GM21447 (cell line): ENCODE measurements at regions not wholly inside any gene's neighbourhood (a gene's known extent, or its start where the extent isn't known, plus 50 kb on each side); places are given as distances from the start of the nearest gene placed in this dataset.
"Not testable (repeated sequence)": the region's sequence is repeated elsewhere in the genome, so short reads cannot be mapped to it uniquely, and the experiment has no call there.

Source experiments
- ATAC-seq: cut with Tn5 transposase; IDR thresholded peaks from one replicate; pipeline ENCODE4 v1.9.1; 2021; ENCODE audit not compliant: unreplicated experiment

DNA sequence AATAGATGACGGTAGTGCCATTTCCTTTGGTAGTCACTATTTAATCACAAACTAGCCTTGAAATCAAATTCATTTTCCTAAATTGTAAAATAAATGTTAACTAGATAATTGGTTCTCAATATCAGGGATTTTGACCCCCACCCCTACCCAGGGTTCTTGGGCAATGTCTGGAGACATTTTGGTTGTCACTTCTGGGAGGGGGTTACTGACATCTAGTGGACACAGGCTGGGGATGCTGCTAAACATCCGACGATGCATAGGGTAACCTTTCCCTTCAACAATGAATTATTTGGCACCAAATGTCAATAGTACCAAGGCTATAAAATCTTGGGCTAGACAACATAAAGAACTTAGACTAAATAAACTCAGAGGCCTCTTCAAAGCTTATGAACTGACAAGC is 285.8 kb upstream of the TRPC5 start:
- ATAC-seq, result no peak

DNA sequence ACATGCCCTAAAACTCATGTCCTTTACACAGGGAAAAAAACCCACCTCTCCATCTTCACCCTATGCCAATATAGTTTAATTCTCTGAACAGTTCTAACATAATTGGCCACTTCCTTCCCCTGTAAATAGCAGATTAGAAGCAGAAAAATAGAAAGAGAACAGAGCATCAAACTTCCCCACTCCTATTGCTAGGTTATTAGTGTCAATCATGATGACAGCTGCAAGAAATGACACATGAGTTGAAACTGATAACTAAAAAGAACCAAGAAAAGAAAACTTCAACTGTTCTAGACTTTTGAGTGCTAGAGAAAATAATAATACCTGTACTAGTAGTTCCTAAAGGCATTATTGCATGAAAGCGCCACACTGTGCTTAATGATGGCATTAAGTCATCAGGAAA is 284.5 kb upstream of the TRPC5 start:
- ATAC-seq, result no peak

DNA sequence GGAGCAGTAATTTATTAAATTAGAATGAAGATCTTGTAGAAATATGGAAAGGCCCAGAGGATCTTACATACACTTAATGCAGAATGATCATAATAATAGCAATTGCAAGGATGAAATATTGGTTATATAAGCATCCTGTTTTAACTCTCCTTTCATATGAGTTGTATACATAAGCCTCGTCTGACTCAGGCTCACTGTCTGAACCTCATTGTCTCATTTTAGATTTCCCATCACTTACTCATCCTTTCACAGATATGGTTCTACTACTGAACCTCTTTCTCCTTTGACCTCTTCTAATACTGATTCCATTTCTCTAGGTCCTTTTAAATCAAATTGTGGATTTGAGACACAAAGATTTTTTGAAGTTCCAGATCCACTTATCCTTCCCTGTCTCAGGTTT is 277.3 kb upstream of the TRPC5 start:
- no peak for ATAC-seq

DNA sequence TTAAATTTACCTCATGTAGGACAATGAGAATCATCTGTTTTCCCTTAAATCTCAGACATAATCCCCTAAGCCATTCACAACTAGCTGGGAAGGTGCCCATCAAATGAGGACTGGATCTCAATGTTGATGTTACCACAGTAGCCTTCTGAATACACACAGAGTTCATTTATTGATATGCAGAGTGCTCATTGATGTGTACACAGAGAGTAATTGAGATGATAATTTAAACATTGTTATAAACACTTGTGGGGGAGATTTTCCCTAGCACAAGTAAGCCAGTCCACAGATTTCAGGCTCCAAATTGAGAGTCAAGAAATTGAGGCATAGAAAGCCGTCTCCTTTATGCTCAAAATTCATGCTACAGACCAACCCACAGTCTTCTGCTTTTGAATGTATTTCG is 273.4 kb upstream of the TRPC5 start:
- no peak for ATAC-seq

DNA sequence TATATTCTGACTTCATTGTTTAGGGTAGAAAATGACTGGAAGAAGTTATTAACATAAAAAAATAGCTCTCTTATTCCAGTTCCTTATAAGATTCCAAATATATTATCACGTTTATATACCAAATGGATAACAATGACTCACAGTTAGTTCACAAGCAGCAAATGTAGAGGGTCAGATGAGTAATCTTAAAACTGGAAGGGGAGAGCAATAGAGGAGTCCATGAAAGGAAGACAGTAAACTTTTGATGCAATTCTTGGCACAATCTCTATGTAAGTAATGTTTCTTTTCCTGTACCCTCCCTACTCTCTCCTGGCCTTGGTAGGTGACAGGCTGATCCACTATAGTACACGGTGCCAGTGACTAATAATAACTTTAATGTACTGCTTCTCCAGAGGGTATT is 259.0 kb upstream of the TRPC5 start:
- no peak for ATAC-seq

DNA sequence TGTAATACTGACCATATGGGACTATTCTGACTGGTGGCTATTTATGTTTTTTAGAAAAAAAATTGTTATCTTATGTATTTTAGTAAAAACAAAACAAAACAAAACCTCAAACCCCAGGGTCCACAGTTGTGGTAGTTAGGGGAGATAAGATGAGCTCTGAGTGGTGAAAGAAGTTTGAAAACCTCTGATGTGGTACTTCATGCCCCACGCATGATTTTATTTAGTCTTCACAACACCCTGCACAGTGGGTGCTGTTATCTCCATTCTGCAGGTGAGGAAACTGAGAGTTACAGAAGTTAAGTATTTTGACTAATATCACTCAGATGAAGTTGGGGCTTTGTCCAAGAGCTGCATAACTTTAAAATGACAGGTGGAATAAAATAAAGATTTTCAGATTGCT is 230.6 kb upstream of the TRPC5 start:
- no peak for ATAC-seq

DNA sequence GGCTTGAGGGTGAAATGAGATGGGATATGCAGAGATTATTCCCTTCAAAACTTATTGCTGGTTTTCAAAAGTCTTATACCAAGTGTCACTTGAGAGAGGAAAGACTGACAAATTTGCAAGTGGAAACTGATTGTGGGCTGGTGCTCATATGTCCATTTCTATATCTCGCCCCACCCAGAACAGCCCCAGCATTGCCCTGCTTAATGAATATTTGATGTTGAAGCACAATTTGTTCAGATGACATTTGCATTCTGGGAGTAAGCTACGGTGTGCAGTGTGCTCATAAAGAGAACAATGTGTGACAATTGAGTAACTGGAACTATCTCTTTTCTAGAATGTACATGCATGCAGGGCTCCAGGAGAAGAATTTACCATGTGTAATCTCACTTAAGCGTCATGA is 223.5 kb upstream of the TRPC5 start:
- no peak for ATAC-seq

DNA sequence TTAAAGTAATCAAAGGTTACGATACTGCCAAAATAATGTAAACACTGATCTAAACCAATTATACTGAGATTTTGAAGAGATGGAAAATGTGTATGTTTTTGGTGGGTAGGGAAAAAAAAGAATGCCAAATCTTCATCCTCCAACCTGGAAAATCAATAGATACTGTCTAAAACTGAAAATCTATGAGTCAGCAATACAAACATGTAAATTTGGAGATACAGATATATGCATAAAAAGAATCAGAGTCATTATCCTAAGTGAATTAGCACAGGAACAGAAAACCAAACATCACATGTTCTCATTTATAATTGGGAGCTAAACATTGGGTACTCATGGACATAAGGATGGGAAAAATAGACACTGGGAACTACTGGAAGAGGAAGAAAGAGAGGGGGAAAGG is 197.4 kb upstream of the TRPC5 start:
- ATAC-seq, result no peak

DNA sequence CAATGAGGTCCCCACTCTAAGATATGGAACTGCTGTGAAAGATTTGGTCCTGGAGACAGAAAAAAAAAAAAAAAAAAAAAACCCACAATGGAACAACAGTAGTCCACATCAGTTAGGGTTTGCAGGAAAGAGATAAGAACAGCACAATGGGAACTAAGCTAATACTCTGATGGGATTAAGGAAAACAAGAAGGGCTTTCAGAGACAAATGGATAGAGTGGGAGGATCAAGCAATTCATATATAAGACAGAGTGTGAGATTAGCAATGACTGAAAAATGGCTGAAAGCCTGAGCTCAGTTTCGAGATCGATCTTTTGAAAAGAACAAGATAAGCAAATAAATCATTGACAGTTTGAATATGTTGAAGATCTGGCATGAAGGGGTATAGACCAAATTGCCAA is 188.4 kb upstream of the TRPC5 start:
- no peak for ATAC-seq

DNA sequence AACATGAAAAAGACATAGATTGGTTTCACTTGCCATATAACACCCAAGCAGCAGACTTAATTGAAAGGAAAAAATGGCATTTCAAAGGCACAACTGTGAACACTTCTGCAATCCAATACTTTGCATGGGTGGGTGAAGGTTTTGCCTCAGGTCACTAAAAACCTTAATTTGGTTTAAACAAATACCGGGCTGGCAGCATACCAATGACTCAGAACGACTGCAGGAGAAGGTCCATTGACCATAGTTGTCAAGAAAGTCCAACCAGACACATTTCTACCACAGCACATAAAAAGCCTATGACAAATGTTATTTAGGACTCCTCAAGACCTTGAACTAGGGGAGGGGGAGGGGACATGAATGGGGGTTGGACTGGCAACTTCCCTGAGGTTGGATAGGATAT is 183.6 kb upstream of the TRPC5 start:
- ATAC-seq, result no peak

DNA sequence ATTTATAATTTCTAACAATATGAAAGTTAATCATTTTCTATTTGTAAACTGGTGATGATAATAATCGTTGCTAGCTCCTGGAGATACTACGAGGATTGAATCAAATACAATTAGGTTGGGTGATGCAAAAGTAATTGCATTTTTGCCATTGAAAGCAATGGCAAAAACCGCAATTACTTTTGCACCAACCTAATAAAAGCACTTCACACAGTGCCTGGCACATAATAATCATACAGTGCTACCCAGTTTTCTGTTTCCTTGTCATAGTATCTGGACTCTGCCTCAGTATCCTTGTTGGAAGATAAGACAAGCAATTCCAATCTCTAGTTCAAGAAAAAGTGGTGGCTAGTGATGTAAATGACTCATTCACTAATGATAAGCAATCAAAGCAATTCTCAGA is 176.8 kb upstream of the TRPC5 start:
- no peak for ATAC-seq

DNA sequence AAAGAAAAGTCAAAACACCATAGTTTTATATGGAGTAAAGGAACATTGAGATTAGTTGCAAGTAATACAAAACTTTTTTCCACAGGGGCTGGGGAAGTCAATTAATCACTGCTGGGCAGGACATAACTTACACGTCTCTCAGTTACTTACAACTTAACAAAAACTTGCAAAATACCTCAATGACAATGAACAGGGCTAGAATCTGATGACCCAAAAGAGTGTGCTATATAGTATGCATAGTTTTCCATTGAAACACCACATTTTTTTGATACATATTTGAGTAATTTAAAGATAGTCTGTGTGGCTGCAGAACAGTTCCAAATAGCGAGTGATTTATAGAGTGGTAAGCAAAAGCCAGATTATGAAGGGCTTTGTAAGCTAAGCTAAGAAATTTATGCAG is 172.3 kb upstream of the TRPC5 start:
- no peak for ATAC-seq

DNA sequence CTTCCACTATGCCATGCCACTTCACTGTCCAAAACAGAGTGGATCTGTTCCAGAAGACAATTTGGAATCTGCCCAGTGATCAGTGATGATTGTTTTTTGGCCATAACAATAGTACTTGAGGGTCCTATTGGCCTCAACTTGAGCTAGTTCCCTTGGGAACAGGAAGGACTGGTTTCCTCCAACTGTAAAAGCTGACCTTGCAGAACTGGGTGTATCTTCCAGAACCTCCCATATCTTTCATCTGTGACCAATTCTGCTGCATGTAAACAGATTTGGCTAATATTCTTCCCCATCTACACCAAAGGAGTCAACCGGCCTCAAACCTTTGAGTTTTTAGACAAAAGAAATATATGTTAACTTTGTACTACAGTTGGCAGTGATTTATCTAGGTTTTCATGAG is 165.1 kb upstream of the TRPC5 start:
- no peak for ATAC-seq

DNA sequence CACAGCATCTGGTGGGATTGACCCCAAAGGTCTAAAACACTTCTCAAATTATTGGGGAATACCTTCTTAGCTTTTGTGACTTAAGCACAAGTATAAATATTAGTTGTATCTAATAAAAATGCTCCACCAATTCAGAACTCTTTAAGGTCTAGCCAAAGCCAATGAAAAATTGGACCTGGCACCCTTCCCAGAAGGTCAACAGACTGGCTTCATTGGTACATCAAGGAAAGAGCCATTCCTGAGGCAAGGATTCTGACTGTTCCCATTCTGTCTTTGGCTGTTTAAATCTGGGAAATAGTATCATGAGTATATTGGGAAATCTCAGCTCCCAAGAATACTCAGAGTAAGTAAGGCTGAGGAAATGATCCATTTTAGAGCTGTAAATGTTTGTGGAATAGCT is 153.0 kb upstream of the TRPC5 start:
- ATAC-seq, result no peak

DNA sequence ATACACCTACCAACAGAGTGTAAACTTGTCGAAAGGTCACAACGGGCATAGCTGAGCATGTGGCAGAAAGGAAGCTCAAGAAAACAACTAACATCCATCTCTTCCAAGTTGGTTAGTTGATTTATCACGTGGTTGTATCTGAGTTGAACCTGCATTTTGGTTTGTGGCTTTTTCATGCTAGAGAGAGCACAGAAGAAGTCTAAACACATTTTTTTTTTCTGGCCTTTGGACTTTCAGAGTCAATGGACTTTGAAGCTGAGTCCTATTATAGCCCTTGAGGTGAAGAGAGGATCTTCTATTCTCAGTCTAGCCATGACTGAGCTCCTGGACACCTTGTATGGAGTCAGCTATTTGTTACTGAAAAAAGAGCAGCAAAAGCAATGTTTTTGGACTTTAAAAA is 150.6 kb upstream of the TRPC5 start:
- no peak for ATAC-seq

DNA sequence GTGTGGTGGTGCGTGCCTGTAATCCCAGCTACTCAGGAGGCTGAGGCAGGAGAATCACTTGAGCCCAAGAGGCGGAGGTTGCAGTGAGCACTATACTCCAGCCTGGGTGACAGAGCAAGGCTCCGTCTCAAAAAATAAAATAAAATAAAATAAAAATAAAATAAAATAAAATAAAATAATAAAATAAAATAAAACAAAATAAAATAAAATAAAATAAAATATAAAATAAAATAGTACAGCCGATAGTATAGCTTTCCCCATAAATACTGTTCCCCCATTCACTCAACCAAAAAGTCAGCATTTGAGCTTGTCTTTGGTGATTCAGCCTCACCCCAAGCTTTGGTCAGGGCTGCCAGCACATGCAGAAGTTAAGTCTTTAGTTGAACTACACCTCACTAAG is 144.2 kb upstream of the TRPC5 start:
- ATAC-seq, result not testable (repeated sequence)

DNA sequence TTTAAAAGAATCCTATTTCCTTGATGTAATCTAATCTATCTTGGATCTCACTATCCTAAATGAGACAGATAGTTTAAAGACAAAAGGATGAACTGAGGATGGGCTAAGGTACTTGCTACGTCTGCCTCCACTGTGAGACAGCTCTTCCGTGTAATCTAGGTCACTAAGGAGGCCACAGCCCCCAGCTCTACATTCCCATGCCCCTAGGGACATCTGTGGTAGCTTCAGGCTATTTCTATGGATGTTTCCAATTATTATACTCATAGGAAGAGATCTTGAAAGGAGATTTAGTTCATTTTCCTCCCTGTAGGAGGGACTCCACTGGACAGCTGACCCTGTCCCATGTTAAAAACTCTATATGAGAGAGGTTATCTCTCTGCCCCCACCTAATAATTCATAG is 140.8 kb upstream of the TRPC5 start:
- ATAC-seq, result no peak

DNA sequence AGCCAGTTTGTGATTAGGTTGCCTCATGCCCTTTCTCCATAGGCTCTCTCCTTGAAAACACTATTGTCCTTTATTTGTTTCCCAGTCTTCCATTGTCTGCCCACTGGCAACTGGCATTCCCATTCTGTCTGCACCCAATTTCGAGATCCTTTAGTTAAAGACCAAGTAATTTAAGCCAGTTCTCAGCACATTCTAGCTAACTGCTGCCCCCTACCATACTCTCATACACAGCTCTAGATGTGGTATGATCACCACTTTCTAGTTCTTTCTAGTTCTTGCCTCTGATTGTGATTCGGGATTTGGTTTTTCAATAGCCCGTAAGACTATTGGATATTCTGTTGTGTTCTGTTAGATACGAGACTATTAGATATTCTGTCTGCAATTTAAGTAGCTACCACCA is 135.8 kb upstream of the TRPC5 start:
- ATAC-seq, result no peak

DNA sequence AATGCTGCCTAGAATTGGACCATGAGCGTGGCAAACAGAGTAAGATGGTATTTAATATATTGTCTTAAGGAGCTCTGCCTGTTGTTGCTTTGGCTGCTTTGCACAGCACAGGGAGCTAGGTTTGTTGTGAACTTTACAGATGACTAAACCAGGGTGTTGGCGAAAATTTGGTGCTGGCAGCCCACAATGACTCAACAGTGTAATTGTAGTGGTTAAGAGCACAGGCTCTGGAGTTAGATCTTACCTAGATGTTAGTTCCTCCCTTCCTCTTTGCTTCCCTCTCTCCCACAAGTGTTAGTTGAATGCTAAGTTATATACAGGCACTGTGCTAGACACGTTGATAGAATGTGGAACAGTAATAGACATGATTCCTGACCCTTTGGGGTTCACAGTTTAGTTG is 128.9 kb upstream of the TRPC5 start:
- no peak for ATAC-seq

DNA sequence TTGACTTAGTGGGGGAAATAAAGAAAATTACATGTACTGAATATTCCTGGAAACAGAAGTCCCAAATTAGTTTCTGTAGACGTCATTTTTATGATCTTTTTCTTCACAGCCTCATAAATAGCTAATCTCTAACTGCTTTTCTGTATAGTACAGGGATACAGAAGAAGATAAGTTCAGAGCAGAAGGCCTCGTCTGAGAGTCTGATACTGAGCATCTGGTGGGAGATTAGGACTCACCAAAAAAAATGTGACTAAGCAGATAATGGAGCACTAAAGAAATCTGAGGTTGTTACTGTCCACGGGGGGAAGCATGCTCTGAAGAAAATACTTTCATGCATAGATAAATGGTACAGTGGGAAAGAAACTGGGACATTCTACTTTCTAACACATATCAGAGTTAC is 115.3 kb upstream of the TRPC5 start:
- ATAC-seq, result no peak

DNA sequence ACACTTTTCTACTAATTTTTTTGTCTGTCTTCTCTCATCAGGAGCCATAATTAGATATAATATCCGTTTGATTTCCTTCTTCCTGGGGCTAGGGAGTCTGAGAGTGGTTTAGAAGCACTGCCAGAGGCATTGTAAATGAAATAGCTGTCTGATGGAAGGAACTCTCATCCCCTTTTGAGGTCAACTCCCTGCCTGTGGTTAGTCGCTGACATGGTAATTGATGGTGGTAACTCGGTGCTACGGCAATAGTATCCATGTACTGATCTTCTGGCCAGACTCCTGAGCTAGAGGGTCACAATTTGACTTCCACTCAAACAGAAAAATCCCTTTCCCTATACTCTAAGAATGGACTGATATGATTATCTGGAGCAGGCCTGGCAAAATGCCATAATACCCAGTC is 108.1 kb upstream of the TRPC5 start:
- ATAC-seq, result no peak

DNA sequence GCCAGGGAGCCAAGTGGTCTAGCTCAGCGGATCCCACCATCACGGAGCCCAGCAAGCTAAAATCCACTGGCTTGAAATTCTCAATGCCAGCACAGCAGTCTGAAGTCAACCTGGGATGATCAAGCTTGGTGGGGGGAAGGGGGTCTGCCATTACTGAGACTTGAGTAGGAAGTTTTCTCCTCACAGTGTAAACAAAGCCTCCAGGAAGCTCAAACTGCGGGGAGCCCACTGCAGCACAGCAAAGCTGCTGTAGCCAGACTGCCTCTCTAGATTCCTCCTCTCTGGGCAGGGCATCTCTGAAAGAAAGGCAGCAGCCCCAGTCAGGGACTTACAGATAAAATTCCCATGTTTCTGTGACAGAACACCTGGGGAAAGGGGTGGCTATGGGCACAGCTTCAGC is 98.8 kb upstream of the TRPC5 start:
- ATAC-seq, result not testable (repeated sequence)

DNA sequence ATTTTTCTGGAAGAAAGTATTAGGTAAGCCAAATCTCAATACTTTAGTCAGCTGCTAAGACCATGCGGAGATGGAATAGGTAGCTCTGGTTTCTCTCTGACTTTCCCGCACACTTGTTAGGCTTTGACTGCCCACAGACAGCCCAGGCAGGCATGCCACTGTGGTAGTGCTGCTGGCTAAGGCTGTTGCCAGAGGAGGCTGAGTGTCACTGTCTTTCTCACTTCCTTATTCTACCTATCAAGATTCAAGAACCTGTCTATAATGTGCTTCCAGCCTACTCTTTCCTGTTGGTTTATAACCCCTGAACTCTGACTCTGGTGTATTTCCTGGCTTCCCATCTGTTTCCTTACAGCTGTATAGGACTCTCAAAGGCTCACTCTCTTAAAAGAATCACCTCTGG is 81.8 kb upstream of the TRPC5 start:
- ATAC-seq, result no peak

DNA sequence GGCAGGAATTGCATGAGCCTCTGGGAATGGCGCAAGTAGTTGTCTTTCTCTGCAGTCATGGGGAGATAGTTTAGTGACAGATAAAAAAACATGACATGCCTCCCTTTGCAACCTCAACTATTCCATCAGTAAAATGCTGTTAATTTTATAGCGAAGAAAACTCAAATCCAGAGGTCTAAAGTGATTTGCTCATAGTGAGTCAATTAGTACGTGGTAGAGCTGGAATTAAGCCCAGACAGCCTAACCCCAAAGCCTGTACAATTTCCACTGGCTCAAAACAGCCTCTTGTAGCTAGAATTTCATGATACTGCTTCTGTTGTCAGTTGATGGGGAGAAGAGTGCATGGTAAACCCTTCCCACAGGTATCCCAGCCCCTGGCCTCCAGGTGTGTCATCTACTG is 81.3 kb upstream of the TRPC5 start:
- ATAC-seq, result no peak
